ENCODE measurements at regions not wholly inside any gene's neighbourhood (a gene's known extent, or its start where the extent isn't known, plus 50 kb on each side); places are given as distances from the start of the nearest gene placed in this dataset.

DNA sequence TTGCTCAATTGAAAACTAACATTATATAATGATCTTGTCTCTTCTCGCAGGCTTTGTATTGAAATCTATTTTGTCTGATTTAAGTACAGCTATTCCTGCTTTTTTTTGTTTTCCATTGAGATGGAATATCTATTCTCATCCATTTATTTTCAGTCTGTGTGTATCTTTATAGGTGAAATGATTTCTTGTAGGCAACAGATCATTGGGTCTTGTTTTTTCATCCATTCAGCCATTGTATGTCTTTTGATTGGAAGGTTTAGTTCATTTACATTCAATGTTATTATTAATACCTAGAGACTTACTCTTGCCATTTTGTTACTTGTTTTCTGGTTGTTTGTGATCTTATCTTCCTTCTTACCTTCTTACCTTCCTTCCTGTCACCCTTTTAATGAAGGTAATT is 77.8 kb upstream of the TRPC6 start:
- no peak for TF ChIP-seq Cebpa-rat (IDR thresholded peaks at IDR 0.05)

More for the DNA sequence above, 77.8 kb upstream of the TRPC6 start:
- Histone ChIP-seq H3K27me3 (no peaks in the 10 kb centered on the region), H3K36me3 (no peaks in the 10 kb centered on the region), H3K4me3 (no peak overlapping the region), H3K9me3 (no peaks in the 10 kb centered on the region), H3K27ac (no peak overlapping the region), H4K20me1 (no peaks in the 10 kb centered on the region), H3K4me1 (no peaks in the 10 kb centered on the region), H3K4me2 (no peak overlapping the region), H3K9ac (no peak overlapping the region)
